Inferior parietal cortex (tissue), 1 donor: ENCODE measurements at regions not wholly inside any gene's neighbourhood (a gene's known extent, or its start where the extent isn't known, plus 50 kb on each side); places are given as distances from the start of the nearest gene placed in this dataset.
"Not testable (repeated sequence)": the region's sequence is repeated elsewhere in the genome, so short reads cannot be mapped to it uniquely, and the experiment has no call there.

ENCODE experiments used
- DNase-seq: peaks from one replicate; pipeline ENCODE4 v3.0.0-alpha.2; 2016; ENCODE audit errors: extremely low spot score

DNA sequence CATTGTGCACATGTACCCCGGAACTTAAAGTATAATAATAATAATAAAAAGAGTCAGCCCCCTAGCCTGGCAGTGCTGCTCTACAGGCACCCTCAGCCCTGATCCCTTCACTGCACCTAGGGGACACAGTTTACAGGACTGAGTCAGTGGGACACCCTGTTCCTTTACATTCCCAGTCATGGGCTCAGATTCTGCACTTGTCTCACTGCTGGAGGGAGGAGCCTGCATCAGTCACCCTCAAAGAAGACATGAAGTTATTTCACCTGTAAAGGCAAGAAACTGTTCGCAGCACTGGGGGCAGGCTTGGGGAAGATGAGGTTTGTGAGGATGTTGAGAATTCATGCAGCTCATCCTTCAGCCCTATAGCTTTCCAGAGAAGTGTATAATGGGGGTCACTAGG lies 50.7 kb upstream of the VPREB1 start:
- DNase-seq, result no peak

DNA sequence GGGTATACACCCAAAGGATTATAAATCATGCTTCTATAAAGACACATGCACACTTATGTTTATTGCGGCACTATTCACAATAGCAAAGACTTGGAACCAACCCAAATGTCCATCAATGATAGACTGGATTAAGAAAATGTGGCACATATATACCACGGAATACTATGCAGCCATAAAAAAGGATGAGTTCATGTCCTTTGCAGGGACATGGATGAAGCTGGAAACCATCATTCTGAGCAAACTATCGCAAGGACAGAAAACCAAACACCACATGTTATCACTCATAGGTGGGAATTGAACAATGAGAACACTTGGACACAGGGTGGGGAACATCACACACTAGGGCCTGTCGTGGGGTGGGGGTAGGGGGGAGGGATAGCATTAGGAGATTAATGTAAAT lies 51.1 kb upstream of the VPREB1 start:
- not testable (repeated sequence) for DNase-seq

DNA sequence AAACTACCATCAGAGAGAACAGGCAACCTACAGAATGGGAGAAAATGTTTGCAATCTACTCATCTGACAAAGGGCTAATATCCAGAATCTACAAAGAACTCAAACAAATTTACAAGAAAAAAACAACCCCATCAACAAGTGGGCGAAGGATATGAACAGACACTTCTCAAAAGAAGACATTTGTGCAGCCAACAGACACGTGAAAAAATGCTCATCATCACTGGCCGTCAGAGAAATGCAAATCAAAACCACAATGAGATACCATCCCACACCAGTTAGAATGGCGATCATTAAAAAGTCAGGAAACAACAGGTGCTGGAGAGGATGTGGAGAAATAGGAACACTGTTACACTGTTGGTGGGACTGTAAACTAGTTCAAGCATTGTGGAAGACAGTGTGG lies 51.6 kb upstream of the VPREB1 start:
- DNase-seq, result not testable (repeated sequence)

DNA sequence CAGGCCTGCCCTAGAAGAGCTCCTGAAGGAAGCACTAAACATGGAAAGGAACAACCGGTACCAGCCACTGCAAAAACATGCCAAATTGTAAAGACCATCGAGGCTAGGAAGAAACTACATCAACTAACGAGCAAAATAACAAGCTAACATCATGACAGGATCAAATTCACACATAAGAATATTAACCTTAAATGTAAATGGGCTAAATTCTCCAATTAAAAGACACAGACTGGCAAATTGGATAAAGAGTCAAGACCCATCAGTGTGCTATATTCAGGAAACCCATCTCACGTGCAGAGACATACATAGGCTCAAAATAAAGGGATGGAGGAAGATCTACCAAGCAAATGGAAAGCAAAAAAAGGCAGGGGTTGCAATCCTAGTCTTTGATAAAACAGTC lies 54.8 kb upstream of the VPREB1 start:
- not testable (repeated sequence) for DNase-seq

DNA sequence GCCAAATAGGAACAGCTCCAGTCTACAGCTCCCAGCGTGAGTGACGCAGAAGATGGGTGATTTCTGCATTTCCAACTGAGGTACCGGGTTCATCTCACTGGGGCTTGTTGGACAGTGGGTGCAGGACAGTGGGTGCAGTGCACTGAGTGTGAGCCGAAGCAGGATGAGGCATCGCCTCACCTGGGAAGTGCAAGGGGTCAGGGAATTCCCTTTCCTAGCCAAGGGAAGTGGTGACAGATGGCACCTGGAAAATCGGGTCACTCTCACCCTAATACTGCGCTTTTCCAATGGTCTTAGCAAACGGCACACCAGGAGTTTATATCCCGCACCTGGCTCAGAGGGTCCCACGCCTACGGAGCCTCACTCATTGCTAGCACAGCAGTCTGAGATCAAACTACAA lies 56.7 kb upstream of the VPREB1 start:
- not testable (repeated sequence) for DNase-seq

DNA sequence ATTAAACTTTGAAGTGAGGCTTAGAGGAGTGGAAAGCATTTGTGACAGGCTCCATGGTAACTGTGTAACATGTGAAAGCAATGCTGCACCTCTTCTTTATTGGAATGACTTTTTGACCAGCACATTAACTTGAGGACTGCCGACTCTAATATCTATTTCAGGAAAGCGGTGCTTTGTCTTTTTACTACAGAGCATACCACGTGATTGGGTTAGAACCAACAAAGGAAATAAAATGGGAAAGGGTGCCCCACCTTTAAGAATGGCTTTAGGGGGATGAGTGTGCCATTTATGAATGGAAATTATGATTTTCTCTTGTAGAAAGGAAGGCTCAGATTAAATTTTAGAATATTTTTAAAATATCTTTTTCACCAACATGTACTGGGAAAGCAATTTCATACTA lies 57.3 kb upstream of the VPREB1 start:
- no peak for DNase-seq

DNA sequence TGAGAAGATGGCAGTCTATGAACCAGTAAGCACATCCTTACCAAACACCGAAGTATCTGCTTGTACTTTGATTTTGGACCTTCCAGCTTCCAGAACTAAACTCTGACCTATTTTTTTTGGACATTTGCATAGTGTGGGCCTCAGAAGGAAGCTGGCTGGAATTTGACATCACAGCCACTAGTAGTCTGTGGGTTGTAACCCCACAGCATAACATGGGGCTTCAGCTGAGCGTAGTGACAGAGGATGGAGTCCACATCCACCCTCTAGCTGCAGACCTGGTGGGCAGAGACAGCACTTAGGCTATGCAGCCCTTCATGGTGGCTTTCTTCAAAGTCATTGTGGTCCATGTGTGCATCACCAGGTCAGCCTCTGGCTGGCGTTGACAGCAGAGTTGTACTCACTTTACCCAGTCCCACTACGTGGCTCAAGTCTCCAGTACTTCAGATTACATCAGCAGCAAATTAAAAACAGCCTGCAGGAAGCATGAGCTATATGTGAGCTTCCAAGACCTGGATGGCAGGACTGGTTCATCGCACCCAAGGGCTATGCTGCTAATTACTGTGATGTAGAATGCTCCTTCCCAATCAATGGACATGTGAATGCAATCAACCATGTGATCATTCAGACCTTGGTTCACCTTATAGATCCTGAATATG lies 58.6 kb upstream of the VPREB1 start:
- no peak for DNase-seq

DNA sequence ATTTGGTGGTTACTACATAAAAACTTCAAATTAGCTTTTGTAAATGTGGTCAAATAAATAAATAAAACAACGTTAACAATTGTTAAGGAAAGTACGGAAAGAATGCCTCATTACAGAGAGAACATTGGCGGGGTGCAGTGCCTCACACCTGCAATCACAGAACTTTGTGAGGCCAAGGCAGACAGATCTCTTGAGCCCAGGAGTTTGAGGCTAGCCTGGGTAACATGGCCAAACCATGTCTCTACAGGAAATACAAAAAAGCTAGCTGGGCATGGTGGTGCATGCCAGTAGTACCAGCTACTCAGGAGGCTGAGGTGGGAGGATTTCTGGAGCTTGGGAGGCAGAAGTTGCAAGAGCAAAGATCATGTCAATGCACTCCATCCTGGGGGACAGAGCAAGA lies 59.4 kb upstream of the VPREB1 start:
- DNase-seq, result no peak

DNA sequence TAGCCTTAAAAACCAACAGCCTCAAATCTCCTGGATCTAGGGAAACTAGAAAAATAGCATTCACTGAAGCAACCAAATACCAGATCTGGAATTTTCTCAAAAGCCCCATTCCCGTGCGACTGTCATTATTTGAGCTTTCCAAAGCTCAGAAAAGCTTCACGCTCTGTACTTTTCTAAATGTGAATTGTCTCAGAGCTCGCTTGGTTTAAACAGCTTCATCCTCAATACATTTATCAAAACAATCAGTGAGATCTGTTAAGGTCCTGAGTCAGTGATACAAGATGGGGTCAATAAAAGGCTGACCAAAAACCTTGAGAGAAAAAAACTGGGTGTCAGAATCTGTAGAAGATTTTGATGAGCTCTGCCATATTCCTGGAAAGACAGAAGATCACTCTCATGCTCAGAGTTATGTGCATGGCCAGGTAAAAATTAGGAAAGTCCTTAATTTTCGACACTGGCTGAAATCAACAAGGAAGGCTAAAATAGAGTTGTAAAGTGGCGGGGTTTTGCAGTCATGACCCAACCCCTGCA lies 60.2 kb upstream of the VPREB1 start:
- DNase-seq, result no peak

DNA sequence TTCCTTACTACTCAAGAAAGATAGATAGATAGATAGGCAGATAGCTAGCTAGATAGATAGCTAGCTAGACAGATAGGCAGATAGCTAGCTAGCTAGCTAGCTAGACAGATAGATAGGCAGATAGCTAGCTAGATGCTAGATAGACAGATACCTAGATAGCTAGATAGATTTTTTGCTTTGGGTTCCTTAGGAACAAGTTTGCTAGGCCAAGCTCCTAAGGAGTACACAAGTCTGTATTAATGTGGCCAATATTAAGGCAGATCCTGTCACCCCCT lies 61.7 kb upstream of the VPREB1 start:
- DNase-seq, result no peak

DNA sequence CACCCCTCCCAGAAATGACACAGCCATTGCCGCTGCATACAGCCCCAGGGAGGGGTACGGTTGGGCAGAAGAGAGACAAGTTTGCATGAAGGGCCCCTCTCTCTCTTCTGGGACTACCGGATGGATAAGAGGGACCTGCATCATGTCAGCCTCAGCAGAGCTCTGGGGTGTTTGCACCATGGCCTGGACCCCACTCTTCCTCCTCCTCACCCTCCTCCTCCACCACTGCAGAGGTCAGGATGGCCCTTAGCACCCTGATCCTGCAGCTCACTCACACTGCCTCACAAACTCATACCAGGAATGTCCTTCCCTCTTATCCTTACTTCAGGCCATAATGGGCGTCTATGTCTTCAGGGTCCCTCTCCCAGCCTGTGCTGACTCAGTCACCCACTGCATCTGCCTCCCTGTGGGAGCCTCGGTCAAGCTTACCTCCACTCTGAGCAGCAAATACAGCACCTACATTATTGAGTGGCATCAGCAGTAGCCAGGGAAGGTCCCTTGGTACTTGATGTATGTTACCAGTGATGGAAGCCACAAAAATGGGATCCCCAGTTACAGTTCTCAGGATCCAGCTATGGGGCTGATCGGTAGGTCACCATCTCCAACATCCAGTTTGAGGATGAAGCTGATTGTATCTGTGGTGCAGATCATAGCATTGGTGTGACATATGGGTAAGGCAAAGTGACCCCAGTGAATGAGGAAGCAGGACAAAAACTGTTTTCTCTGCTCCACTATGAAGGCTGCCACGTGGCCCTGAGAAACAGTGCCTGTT lies 62.2 kb upstream of the VPREB1 start:
- DNase-seq, result no peak

DNA sequence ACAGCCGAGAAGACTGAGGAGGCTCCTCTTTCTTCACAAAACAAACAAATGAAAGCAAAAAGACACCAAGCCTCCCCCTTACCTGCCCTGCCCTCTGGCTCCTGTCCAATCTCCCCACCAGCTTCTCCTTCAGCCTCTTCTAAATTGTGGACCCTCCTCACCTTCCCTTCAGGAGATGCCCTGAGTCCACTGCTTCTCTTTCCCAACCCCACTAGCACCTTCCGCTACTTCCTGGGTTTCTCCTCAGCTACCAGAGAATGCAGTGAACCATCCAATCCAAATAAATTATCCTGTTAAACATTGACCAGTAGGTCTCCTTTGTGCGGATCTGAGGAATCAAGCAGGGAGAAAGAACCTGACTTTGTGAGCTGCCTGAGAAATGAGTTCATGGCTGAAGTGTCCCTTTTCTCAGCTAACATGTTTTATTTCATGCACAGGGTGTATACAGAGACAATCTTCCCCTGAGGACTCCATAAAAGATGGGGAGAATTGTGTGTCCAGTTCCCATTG lies 63.2 kb upstream of the VPREB1 start:
- DNase-seq, result no peak

DNA sequence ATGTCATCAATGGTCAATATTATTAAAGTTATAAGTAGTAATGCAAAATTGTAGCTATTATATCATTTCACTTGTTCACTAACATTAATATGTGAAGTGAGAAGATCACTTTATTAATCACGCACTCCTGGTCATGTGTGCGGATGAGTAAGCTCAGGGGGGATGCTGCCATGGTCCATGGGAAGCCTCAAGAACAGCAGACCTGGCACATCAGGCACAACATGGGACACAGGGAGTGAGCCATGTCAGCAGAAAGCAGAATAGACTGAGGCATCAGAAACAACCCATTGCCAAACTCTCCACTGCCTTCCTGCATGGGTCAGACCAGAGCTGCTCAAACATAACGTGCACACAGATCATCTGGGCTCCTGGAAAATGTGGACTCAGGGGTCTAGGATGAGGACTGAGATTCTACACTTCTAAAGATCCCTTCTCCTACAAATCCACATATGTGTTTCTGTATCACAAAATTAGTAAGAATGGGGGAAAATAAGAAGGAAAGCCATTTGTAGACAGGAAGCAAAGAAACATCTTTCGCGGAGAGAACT lies 63.8 kb upstream of the VPREB1 start:
- no peak for DNase-seq

DNA sequence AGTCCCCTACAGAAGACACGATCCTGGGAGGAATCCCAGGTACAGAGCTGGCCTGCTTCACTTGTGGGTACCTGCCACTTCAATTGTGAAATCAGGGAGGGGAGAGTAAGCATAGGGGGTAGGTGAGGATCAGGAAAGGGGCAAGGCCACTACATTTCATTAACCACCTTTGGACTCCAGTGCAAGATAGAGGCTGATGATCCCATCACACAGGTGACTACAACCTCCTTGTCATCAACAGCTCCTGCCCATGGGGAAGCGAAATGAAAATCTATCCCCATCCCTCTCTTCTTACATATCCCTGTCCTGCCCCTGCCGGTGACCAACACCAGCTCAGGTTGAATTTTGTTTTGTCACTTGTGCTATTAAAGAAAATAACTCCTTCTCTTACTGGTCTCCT lies 64.7 kb upstream of the VPREB1 start:
- DNase-seq, result no peak

DNA sequence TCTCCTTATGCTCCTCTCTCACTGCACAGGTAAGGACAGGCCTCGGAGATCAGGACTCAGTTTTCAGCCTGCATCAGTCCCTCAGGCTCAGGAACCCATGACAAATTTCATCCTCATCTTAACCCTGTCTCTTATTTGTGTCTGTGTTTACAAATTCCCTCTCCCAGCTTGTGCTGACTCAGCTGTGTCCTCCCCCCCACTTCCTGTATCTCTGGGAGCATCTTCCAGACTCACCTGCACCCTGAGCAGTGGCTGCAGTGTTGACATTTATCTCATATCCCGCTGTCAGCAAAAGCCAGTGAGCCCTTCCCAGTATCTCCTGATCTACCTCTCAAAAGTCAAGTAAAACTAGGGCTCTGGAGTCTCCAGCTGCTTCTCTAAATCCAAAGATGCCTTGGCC lies 65.6 kb upstream of the VPREB1 start:
- no peak for DNase-seq

DNA sequence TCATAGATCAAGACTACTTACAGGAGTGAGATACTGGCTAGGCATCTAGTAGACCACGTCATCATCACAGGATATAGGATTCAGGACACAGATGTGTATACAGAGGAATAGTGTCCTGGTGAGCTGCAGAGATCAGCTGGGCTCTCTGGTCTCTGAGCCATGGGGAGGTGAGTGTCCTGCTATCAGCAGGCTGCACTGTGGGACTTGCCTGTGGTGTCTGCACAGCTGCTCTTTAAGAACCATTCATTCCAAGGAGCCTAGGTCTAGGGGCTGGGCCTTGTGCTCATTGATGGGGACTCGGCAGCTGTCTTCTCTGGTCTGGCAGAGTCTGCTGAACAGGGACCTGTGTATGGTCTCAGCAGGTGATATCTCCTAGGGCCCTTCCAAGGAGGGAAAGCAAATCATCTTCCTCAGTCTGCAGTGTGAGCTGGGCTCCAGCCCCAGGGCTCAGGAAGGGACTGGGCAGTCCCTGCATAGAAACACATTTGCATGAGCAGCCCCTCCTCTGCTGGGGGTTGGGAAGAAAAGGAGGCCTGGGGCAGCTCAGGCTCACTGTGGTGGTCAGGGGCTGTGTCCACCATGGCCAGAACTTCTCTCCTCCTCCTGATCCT lies 66.1 kb upstream of the VPREB1 start:
- no peak for DNase-seq

DNA sequence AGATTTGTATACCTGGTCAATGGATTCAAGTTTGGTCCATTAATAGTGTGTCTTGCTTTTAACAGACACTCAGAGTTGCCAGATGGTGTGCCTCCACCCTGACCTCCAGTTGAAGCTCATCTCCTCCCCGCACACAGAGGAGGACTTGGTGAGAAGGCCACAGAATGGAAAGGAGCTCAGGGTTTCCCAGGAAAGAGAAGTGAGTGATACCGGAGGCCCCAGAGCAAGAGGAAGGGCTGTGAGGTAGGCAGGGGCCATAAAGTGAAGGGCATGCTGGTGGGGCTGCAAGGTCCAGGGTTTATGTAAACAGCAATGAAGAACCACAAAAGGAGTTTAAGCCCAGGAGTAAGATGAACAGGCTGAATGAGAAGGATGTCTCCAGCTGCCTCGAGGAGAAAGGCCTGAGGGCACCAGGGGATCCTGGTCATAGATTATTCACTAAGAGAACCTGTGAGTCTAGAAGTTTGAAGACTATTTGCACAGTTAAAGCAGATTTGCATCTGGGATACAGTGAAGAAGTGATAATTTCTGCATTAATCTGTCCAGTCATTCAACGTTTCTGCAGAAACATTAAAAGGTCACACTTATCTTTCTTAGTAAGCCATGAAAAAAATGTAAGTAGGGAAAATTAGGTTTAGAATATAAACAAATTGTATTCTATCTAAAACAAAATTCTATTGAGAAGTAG lies 67.5 kb upstream of the VPREB1 start:
- DNase-seq, result no peak

DNA sequence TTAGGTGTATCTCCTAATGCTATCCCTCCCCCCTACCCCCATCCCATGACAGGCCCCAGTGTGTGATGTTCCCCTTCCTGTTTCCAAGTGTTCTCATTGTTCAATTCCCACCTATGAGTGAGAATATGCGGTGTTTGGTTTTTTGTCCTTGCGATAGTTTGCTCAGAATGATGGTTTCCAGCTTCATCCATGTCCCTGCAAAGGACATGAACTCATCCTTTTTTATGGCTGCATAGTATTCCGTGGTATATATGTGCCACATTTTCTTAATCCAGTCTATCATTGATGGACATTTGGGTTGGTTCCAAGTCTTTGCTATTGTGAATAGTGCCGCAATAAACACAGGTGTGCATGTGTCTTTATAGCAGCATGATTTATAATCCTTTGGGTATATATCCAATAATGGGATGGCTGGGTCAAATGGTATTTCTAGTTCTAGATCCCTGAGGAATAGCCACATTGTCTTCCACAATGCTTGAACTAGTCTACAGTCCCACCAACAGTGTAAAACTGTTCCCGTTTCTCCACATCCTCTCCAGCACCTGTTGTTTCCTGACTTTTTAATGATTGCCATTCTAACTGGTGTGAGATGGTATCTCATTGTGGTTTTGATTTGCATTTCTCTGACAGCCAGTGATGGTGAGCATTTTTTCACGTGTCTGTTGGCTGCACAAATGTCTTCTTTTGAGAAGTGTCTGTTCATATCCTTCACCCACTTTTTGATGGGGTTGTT lies 71.5 kb upstream of the VPREB1 start:
- not testable (repeated sequence) for DNase-seq

DNA sequence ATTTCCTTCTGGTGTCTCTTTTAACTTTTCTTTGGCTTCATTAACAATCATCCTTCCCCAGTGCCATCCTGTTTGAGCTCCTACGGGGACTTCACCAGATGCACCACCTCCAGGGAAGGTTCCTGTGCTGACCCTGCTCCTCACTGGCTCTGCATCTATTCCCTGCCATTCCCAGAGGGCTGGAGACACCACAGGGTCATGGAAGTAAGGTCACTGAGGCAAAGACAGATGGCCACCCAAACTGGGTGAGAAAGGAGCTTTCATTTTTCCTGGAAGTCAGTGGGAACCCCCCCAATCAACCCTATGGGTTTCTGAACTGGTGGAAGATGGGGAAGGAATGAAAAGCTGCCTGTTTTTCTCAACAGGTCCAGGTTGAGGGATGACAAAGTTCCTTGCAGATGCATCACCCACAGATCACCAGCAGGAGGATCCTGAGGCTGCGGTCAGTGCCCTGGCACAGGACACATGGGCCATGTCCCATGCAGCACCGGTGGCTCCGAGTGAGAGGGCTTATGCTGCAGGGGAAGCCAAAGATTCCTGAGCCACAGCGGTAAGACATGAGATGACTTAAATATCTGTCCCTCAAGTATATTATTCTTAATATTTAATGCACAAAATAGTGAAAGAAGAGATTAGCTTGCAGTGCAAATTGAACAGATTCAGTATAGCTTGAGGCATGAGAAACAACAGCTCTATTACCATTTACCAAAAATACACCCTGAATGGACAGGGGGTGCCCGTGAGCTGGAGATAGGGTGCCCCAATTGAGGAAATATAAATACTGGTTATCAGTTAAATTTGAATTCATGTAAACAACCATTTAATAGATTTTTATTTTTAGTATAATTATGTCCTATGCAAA lies 73.0 kb upstream of the VPREB1 start:
- DNase-seq, result no peak

DNA sequence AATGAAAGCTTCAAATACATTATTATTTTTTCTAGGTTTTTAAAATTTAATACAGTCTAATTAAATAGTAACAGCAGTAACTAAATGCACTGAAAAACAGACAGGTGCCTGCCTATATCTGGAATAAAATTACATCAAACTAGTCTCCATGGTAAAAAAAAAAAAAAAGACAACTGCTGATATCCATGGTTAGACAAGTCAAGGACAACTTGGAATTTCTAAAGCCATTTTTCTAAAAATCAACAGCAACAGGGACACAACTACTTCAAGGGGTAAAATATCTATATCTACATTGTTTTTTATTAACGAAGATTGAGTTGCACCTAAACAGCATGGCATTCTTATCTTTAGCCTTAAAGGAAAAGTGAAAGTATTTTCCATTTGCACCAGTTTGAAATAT lies 74.7 kb upstream of the VPREB1 start:
- no peak for DNase-seq
